Neural progenitor cell (in vitro differentiated cells): ENCODE measurements at regions not wholly inside any gene's neighbourhood (a gene's known extent, or its start where the extent isn't known, plus 50 kb on each side); places are given as distances from the start of the nearest gene placed in this dataset.

Experiments
- CTCF ChIP-seq: fragments of 200-600 bp; sonication (generic); IDR thresholded peaks from 2 replicates; pipeline ENCODE4 v1.5.1; 2017; ENCODE audit warnings: antibody characterized with exemption, mild to moderate bottlenecking
- EZH2 ChIP-seq: fragments of 200-600 bp; sonication (generic); IDR thresholded peaks from 2 replicates; pipeline ENCODE4 v1.6.1; 2017; ENCODE audit warnings: antibody characterized with exemption, mild to moderate bottlenecking, moderate library complexity

- TF ChIP-seq CTCF, result no peak
- TF ChIP-seq EZH2, result no peak
These were observed 791.3 kb downstream of the RAB28 start for GRCh38 chr4:12692815-12693214.
